GM21447 (cell line): ENCODE measurements at regions not wholly inside any gene's neighbourhood (a gene's known extent, or its start where the extent isn't known, plus 50 kb on each side); places are given as distances from the start of the nearest gene placed in this dataset.

Experiments
- ATAC-seq: cut with Tn5 transposase; IDR thresholded peaks from one replicate; pipeline ENCODE4 v1.9.1; 2021; ENCODE audit not compliant: unreplicated experiment

DNA sequence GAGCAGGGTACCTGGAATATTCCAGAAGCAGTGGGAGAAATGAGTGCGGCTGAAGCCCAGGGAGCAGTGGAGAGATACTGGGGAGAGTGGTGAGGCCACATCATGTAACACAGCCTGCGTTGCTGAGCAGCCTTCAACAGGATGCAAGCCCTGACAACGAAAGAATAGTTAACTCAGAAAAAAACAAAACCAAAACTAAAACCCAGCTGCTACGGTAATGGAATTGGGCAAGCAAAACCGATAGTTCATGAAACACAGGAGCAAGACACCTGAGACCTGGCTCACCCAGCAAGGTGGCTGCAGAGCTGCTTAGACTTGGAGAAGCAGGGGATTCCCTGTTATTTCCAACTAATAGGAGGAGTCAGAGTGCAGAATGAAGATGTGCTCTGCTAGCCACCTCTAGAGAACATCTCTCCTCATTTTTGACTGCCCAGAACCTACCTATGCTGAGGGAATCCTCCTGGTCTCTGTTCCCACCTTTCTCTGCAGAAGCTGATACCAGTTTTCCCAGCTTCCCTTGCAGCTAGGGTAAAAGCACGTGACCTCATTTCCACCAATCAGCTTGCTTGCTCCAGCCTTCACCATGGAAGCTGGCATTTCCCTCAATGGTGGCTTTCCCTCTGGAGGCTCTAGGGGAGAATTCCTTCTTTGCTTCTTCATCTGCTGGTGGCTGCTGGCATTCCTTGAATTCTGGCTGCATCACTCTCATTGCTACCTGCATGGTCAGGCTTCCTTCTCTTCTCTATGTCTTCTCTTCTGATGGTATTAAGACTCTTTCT, 59.4 kb upstream of the XYLT1 start:
- peak; percentile 89 for ATAC-seq

DNA sequence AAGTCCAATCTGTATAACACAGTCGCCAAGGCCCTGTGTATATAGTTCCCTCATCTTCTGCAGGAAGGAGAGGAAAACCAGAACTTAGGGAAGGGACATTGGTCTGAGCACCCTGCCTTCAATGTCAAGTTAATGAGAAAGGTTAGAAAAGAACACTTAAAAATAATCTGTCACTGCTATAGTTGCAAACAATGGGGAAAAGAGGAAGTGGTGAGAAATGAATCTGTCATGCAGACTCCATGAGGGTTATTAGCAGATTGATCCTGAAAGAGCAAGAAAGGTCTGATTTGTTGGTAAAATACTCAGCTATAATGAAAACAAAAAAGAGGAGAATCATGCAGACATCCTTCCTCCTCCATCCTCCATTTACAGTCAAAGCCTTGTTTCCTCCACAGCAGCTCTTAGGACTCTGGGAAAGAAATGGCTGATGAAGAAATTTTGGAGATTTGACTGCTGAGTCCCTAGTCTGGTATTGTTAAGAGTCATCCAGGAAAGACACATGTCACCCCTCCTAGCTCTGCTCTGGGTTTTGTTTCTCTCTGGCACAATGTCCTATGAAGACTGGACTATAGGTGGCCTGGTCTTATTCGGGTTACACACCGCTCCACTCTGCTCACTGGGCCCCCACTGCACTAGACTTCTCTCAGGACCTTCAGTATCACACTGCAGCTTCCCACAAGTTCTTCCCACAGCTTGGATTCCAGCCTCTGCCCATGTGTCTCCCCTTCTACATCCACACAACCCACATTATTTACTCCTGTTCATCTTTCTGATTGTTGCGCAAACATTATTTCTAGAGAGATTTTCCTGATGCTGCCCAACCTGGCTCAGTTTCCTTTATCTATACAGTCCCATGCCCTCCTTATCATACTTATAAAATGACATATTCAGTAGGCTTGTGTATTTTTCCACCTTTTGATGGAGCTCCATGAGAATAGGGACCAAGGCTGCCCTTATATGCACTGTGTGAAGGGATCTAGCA, 56.5 kb upstream of the XYLT1 start:
- no peak for ATAC-seq

DNA sequence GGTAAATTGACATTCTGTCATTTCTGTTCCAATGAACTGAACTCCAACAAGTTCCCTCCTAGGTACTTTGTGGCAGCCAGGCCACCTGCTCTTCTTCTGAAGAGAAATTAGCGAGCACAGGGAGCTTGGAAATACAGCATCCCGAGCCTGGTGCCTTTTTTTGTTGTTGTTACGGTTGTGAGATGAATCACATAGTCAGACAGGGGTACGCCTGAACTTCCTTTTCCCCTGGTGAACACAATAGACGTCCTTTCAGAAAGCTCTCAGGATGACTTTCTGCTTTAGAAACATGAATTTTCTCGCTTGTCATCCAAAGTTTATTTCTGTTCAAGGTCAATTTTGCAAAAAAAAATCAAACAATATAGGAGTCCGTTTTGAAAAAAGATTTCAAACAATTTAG, 53.9 kb upstream of the XYLT1 start:
- no peak for ATAC-seq

DNA sequence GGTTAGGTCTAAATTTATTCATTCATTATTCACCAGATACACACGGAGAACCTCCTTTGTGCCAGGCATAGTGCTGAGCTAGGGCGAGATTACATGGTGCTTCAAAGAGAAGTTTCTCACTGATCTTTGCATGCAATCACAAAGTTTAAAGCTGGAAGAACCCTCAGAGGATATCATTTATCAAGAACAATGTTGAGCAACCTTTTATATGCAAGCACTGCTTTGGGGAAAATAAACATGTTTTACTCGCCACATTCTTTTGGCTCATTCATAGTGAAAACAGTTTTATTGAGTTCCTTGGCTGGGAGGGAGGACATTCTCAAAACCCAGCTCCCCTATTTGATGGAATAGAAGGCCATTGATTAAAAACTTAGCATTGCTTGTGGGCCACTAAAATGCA, 49.8 kb upstream of the XYLT1 start:
- no peak for ATAC-seq
